PFSK-1 (cell line): ENCODE measurements at regions not wholly inside any gene's neighbourhood (a gene's known extent, or its start where the extent isn't known, plus 50 kb on each side); places are given as distances from the start of the nearest gene placed in this dataset.

ENCODE experiments used
- FOXP2 ChIP-seq: optimal IDR thresholded peaks from 2 replicates; pipeline ENCODE3; 2011; ENCODE audit warnings: borderline replicate concordance, control low read depth, inconsistent platforms; ENCODE audit not compliant: insufficient read depth; ENCODE audit errors: extremely low read length, extremely low read depth
- POLR2AphosphoS5 ChIP-seq: IDR thresholded peaks from 2 replicates; pipeline ENCODE4 v1.6.1; 2012; ENCODE audit warnings: low read depth, mild to moderate bottlenecking, control low read depth, low read length, moderate library complexity
- REST ChIP-seq, 2 experiments: IDR thresholded peaks; 2 replicates each; pipeline versions ENCODE4 v1.6.1 to v1.8.0; 2011 to 2012; ENCODE audit warnings: low read depth in 2 of 2, low read length in 2 of 2, control low read depth in 1 of 2, inconsistent platforms in 1 of 2, mild to moderate bottlenecking in 1 of 2, moderate library complexity in 1 of 2; ENCODE audit not compliant: insufficient read depth in 1 of 2
- SIN3A ChIP-seq: IDR thresholded peaks from 2 replicates; pipeline ENCODE4 v1.6.1; 2012; ENCODE audit warnings: mild to moderate bottlenecking, low read length, moderate library complexity, borderline replicate concordance; ENCODE audit not compliant: insufficient read depth
- TAF1 ChIP-seq: IDR thresholded peaks from 2 replicates; pipeline ENCODE4 v1.6.1; 2012; ENCODE audit warnings: low read length, control low read depth, borderline replicate concordance; ENCODE audit not compliant: insufficient read depth

DNA sequence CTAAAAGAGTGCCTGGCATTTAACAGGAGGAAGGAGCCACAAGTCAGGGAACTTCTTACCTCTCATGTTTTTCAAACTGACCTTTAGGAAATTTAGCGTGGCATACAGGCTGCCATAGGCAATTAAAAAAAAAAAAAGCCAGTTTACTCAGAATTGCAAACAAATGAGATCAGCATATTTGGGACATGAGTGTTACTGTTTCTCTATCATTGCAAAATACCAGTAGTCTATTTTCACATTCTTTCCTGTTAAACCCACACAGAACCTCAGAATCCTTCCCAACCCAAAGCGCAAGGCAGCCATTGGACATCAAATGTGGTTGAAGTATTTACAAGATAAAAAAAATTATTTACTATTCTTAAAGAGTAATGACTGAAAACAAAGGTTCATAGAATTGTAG is 366.4 kb upstream of the DYNLRB2 start:
- TF ChIP-seq POLR2AphosphoS5 (no peak), REST (IDR thresholded peaks at IDR 0.05; ENCODE audit: insufficient read depth in 1 of 2, low read depth in 2 of 2, low read length in 2 of 2) (no peak), SIN3A (no peak)

DNA sequence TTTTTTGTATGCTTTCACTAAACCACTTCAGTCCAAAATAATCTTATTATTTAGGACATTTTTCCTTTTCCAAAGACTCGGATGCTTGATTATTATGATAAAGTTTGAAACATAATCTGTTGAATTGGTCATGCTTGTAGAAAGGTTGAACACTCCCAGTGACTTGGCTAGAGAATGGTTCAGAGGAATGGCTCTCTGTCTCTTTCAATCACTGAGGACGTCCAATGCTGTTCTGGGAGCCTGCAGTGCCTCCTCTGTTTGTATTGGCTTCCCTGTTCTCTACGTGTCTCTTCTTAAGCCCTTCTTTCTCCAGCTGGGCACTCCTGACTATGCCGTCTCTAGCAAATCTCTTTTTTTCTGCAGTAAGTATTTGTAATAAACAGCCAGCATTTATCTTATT is 369.0 kb upstream of the DYNLRB2 start:
- TF ChIP-seq SIN3A: no peak
- TF ChIP-seq REST (IDR thresholded peaks at IDR 0.05; ENCODE audit: insufficient read depth in 1 of 2, low read depth in 2 of 2, low read length in 2 of 2): no peak
- TF ChIP-seq POLR2AphosphoS5: no peak
- no peak for TF ChIP-seq TAF1
- TF ChIP-seq FOXP2: no peak

- no peak for TF ChIP-seq TAF1
- no peak for TF ChIP-seq REST (IDR thresholded peaks at IDR 0.05; ENCODE audit: insufficient read depth in 1 of 2, low read depth in 2 of 2, low read length in 2 of 2)
Measured at GRCh38 chr16:80171199-80171598, 369.6 kb upstream of the DYNLRB2 start.

GRCh38 chr16:80167657-80168390 is 373.0 kb upstream of the DYNLRB2 start:
- TF ChIP-seq TAF1 (no peak), POLR2AphosphoS5 (no peak), FOXP2 (no peak), SIN3A (no peak), REST (IDR thresholded peaks at IDR 0.05; ENCODE audit: insufficient read depth in 1 of 2, low read depth in 2 of 2, low read length in 2 of 2) (no peak)

DNA sequence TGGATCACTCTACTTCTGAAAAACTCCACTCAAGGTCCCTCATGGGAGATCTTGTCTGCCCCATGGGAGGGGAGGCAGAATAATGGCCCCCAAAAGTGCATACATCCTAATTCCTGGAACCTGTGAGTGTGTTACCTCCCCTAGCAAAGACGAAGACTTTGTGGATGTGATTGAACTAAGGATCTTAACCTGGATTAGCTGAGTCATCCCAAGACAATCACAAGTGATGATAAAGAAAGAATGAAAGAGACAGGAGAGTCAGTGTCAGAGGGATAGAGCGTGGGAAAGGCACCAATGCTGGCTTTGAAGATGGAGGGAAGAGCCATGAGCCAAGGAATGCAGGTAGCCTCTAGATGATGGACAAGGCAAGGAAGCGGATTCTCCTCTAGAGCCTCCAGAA is 374.7 kb upstream of the DYNLRB2 start:
- TF ChIP-seq SIN3A: no peak
- no peak for TF ChIP-seq FOXP2
- TF ChIP-seq TAF1: no peak
- no peak for TF ChIP-seq REST (IDR thresholded peaks at IDR 0.05; ENCODE audit: insufficient read depth in 1 of 2, low read depth in 2 of 2, low read length in 2 of 2)
- no peak for TF ChIP-seq POLR2AphosphoS5
